OCI-LY1 (cell line): ENCODE measurements at regions not wholly inside any gene's neighbourhood (a gene's known extent, or its start where the extent isn't known, plus 50 kb on each side); places are given as distances from the start of the nearest gene placed in this dataset.

Experiments
- CTCF ChIP-seq: fragments of 200-600 bp; sonication (generic), shearing (Covaris generic); IDR thresholded peaks from 2 replicates; pipeline ENCODE4 v1.5.1; 2017; ENCODE audit warnings: mild to moderate bottlenecking, antibody characterized with exemption, low read length, moderate library complexity, mixed read lengths
- EZH2 ChIP-seq: fragments of 200-600 bp; sonication (generic), shearing (Covaris generic); IDR thresholded peaks from 2 replicates; pipeline ENCODE4 v1.8.0; 2017; ENCODE audit warnings: borderline replicate concordance, mixed run types, mild to moderate bottlenecking, antibody characterized with exemption, low read length, moderate library complexity, mixed read lengths

DNA sequence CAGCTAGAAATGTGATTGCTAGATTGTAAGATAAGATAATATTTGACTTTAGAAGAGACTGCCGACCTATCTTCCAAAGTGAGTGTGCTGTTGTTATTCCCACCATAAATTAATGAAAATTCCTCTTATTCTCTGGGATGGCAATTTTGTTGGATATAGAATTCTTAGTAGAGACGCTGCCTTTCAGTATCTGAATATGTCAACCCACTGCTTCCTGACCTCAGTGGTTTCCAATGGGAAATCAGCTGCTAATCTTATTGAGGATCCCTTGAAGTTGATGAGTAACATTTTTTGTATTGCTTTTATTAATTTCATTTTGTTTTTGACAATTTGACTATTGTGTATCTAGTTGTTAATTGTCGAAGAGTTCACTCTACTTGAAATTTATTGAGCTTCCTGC, 313.0 kb downstream of the BMP2 start:
- TF ChIP-seq CTCF = no peak
- TF ChIP-seq EZH2 = no peak
